A549 (cell line): ENCODE measurements at regions not wholly inside any gene's neighbourhood (a gene's known extent, or its start where the extent isn't known, plus 50 kb on each side); places are given as distances from the start of the nearest gene placed in this dataset.

Source experiments
- ATAC-seq, 2 experiments: fragments of 200-7000 bp in 1 of 2; fragments of >200 bp in 1 of 2; cut with Nextera tagmentation in 1 of 2; cut with Tn5 transposase in 1 of 2; 3 replicates each; pipeline versions ENCODE4 v1.8.0 to v1.9.1; 2018 to 2020; ENCODE audit warnings: mild to moderate bottlenecking in 1 of 2, moderate library complexity in 1 of 2
- CTCF ChIA-PET: fragments of 300-600 bp; sonication (Branson Sonifier 250); formaldehyde crosslinking; extraction: SDS; loops from one replicate; lab custom pipeline; 2021; ENCODE audit warnings: antibody characterized with exemption, inconsistent platforms; lab: Yijun Ruan, JAX
- POLR2A ChIA-PET: fragments of 350-600 bp; formaldehyde crosslinking; extraction: SDS; loops from one replicate; lab custom pipeline; 2021; ENCODE audit warnings: antibody characterized with exemption, inconsistent platforms; lab: Yijun Ruan, JAX
- DNase-seq, 2 experiments: peaks; one replicate each; pipeline versions ENCODE4 v3.0.0 to v3.0.0-alpha.2; 2011 to 2016; ENCODE audit warnings: low read depth in 1 of 2, low spot score in 1 of 2
- FAIRE-seq: peaks from 2 replicates; lab custom pipeline; 2011; peaks lifted over from hg19 to GRCh38; lab: Jason Lieb, UNC
- H3K27ac ChIP-seq, 2 experiments: fragments of >200 bp; sonication (Bioruptor Twin); formaldehyde crosslinking; 3 replicates each; pipeline ENCODE4 v1.5.1; 2016 to 2017
- H3K4me1 ChIP-seq: fragments of >200 bp; sonication (Bioruptor Twin); formaldehyde crosslinking; 3 replicates; pipeline ENCODE4 v1.6.1; 2016
- H3K4me2 ChIP-seq: fragments of >200 bp; sonication (Bioruptor Twin); formaldehyde crosslinking; 3 replicates; pipeline ENCODE4 v1.6.1; 2016
- H3K4me3 ChIP-seq: fragments of >200 bp; sonication (Bioruptor Twin); formaldehyde crosslinking; 3 replicates; pipeline ENCODE4 v1.5.1; 2016
- H3K9me3 ChIP-seq: fragments of >200 bp; sonication (Bioruptor Twin); formaldehyde crosslinking; 3 replicates; pipeline ENCODE4 v1.6.1; 2016
- BCL3 ChIP-seq: fragments of >200 bp; sonication (Bioruptor Twin); formaldehyde crosslinking; IDR thresholded peaks from 3 replicates; pipeline ENCODE4 v1.6.1; 2016
- CBX8 ChIP-seq: fragments of 200-600 bp; sonication (generic); IDR thresholded peaks from 2 replicates; pipeline ENCODE4 v1.6.1; 2016
- EHMT2 ChIP-seq: fragments of 200-600 bp; sonication (generic); IDR thresholded peaks from 2 replicates; pipeline ENCODE4 v1.6.1; 2016; ENCODE audit warnings: antibody characterized with exemption, low read depth, mild to moderate bottlenecking, moderate library complexity
- ESRRA ChIP-seq: fragments of 150-350 bp; IDR thresholded peaks from 2 replicates; pipeline ENCODE4 v1.6.1; 2014; ENCODE audit warnings: mild to moderate bottlenecking, low read length, borderline replicate concordance
- FOSB ChIP-seq: fragments of 250-450 bp; sonication (Bioruptor Pico); IDR thresholded peaks from 2 replicates; pipeline ENCODE4 v1.5.0; 2020; ENCODE audit warnings: mild to moderate bottlenecking, moderate library complexity
- HOXA7 ChIP-seq: fragments of 250-450 bp; sonication (Bioruptor Pico); IDR thresholded peaks from 2 replicates; pipeline ENCODE4 v1.5.0; 2020; ENCODE audit warnings: mild to moderate bottlenecking, moderate library complexity
- HOXB5 ChIP-seq: fragments of 250-450 bp; sonication (Bioruptor Pico); IDR thresholded peaks from 2 replicates; pipeline ENCODE4 v1.5.0; 2020; ENCODE audit warnings: mild to moderate bottlenecking, moderate library complexity
- JUN ChIP-seq, 2 experiments: fragments of >200 bp; sonication (Bioruptor Twin); formaldehyde crosslinking; IDR thresholded peaks; 2 replicates in 1 of 2; 3 replicates in 1 of 2; pipeline ENCODE4 v1.6.1; 2016 to 2017
- KDM1A ChIP-seq: fragments of 200-600 bp; sonication (generic); IDR thresholded peaks from 2 replicates; pipeline ENCODE4 v1.6.1; 2016; ENCODE audit warnings: low read depth, mild to moderate bottlenecking
- MAFK ChIP-seq: fragments of 450-650 bp; IDR thresholded peaks from 2 replicates; pipeline ENCODE4 v1.6.1; 2014; ENCODE audit not compliant: partially characterized antibody
- MAZ ChIP-seq: fragments of 150-350 bp; IDR thresholded peaks from 2 replicates; pipeline ENCODE4 v1.6.1; 2014; ENCODE audit warnings: antibody characterized with exemption, low read depth, low read length, borderline replicate concordance
- MYC ChIP-seq: IDR thresholded peaks from 2 replicates; pipeline ENCODE4 v1.6.1; 2012; ENCODE audit warnings: mild to moderate bottlenecking, inconsistent platforms, low read length, improper control_type of control experiment, borderline replicate concordance
- PHF8 ChIP-seq: fragments of 200-600 bp; sonication (generic); IDR thresholded peaks from 2 replicates; pipeline ENCODE4 v1.6.1; 2016; ENCODE audit warnings: low read depth, mild to moderate bottlenecking, antibody characterized with exemption, moderate library complexity, borderline replicate concordance
- POLR2A ChIP-seq: IDR thresholded peaks from 2 replicates; pipeline ENCODE4 v1.6.1; 2012; ENCODE audit warnings: mild to moderate bottlenecking, low read length
- REST ChIP-seq: fragments of 200-600 bp; sonication (generic); IDR thresholded peaks from 2 replicates; pipeline ENCODE4 v1.6.1; 2016; ENCODE audit warnings: antibody characterized with exemption, mild to moderate bottlenecking, moderate library complexity
- RFX5 ChIP-seq: fragments of 450-650 bp; IDR thresholded peaks from 2 replicates; pipeline ENCODE4 v1.7.1; 2014; ENCODE audit warnings: antibody characterized with exemption, mild to moderate bottlenecking, moderate library complexity
- SMC3 ChIP-seq: fragments of >200 bp; sonication (Bioruptor Twin); formaldehyde crosslinking; IDR thresholded peaks from 3 replicates; pipeline ENCODE4 v1.6.1; 2018; ENCODE audit warnings: inconsistent platforms
- SREBF2 ChIP-seq: fragments of 450-650 bp; IDR thresholded peaks from 2 replicates; pipeline ENCODE4 v1.6.1; 2014; ENCODE audit warnings: mild to moderate bottlenecking, moderate library complexity
- TP53 ChIP-seq: fragments of 250-450 bp; sonication (Bioruptor Pico); IDR thresholded peaks from 2 replicates; pipeline ENCODE4 v1.5.0; 2021; ENCODE audit warnings: mild to moderate bottlenecking, moderate library complexity
- ZC3H11A ChIP-seq: fragments of 450-650 bp; IDR thresholded peaks from 2 replicates; pipeline ENCODE4 v1.6.1; 2014; ENCODE audit warnings: antibody characterized with exemption, mild to moderate bottlenecking
- ZFP36 ChIP-seq: fragments of 450-650 bp; IDR thresholded peaks from 2 replicates; pipeline ENCODE4 v1.6.1; 2014; ENCODE audit warnings: borderline replicate concordance; ENCODE audit not compliant: partially characterized antibody
- ZNF302 ChIP-seq: fragments of 250-450 bp; sonication (Bioruptor Pico); IDR thresholded peaks from 2 replicates; pipeline ENCODE4 v1.9.0; 2021; ENCODE audit warnings: inconsistent platforms, mild to moderate bottlenecking, moderate library complexity
- WGBS: methylation state at CpG from one replicate; pipeline ENCODE4 v1.1.6; 2017; ENCODE audit errors: missing lambda C conversion rate; 5-methylcytosine and 5-hydroxymethylcytosine counted together

- POLR2A ChIA-PET = no interaction called here
- DNase-seq = peak in 1 of 2 experiments; percentile 1
Measured at GRCh38 chr4:75180790-75181776, 248.2 kb downstream of the PARM1 start.

GRCh38 chr4:75180217-75180616 lies 247.3 kb downstream of the PARM1 start:
- FAIRE-seq = no peak

More at GRCh38 chr4:75180790-75181776, 248.2 kb downstream of the PARM1 start:
- WGBS = 22% methylated on average over 9 of the region's 10 CpGs
- FAIRE-seq (no peak), ATAC-seq (no peak)
- Histone ChIP-seq H3K4me1 (no peaks in the 10 kb centered on the region), H3K27ac (0 out of 6 replicates have a peak overlapping the region, but pooled peaks of 1 of the 2 experiments have one; percentile 33), H3K4me3 (no peak overlapping the region), H3K9me3 (no peaks in the 10 kb centered on the region), H3K4me2 (peak overlapping the region; percentile 49)
- CTCF ChIA-PET = no interaction called here
- TF ChIP-seq FOSB (CRISPR knock-in tag) (no peak), CBX8 (no peak), MAZ (no peak), ZC3H11A (no peak), ZNF302 (no peak), SREBF2 (no peak), SMC3 (no peak)

GRCh38 chr4:75179510-75179909 lies 246.6 kb downstream of the PARM1 start:
- no peak overlapping the region for H3K4me3 ChIP-seq
- ATAC-seq (no peak), FAIRE-seq (no peak), DNase-seq (no peak)
- ChIA-PET CTCF (no interaction called here), POLR2A (no interaction called here)
- H3K9me3 ChIP-seq = no peaks in the 10 kb centered on the region
- H3K4me1 ChIP-seq = no peaks in the 10 kb centered on the region
- TF ChIP-seq HOXB5 (CRISPR knock-in tag) = no peak
- no peak for TF ChIP-seq MAZ
- H3K27ac ChIP-seq = no peak overlapping the region
- H3K4me2 ChIP-seq = no peak overlapping the region

More at GRCh38 chr4:75180217-75180616, 247.3 kb downstream of the PARM1 start:
- Histone ChIP-seq H3K27ac (no peak overlapping the region), H3K4me1 (no peaks in the 10 kb centered on the region), H3K4me2 (no peak overlapping the region), H3K4me3 (no peak overlapping the region), H3K9me3 (no peaks in the 10 kb centered on the region)
- TF ChIP-seq REST (no peak), ZC3H11A (no peak), TP53 (CRISPR knock-in tag) (no peak), EHMT2 (no peak)
- DNase-seq (no peak), ATAC-seq (no peak)
- CTCF ChIA-PET = no interaction called here
- POLR2A ChIA-PET = no interaction called here

- Histone ChIP-seq H3K4me3 (no peak overlapping the region), H3K27ac (no peak overlapping the region), H3K9me3 (no peaks in the 10 kb centered on the region), H3K4me1 (no peaks in the 10 kb centered on the region), H3K4me2 (no peak overlapping the region)
- no peak for TF ChIP-seq RFX5
- FAIRE-seq (no peak), ATAC-seq (no peak), DNase-seq (no peak)
- POLR2A ChIA-PET = no interaction called here
- CTCF ChIA-PET = no interaction called here
Measured at GRCh38 chr4:75172551-75172950, 239.6 kb downstream of the PARM1 start.

GRCh38 chr4:75169427-75169826 lies 236.5 kb downstream of the PARM1 start:
- WGBS = 31% methylated on average over 6 of the region's 6 CpGs
- H3K27ac ChIP-seq = no peak overlapping the region
- H3K4me2 ChIP-seq = no peak overlapping the region
- no peaks in the 10 kb centered on the region for H3K4me1 ChIP-seq
- ChIA-PET POLR2A (no interaction called here), CTCF (no interaction called here)
- no peaks in the 10 kb centered on the region for H3K9me3 ChIP-seq
- no peak for FAIRE-seq
- no peak for ATAC-seq
- no peak for DNase-seq
- TF ChIP-seq POLR2A (no peak), BCL3 (no peak), MYC (no peak), MAFK (no peak), JUN (IDR thresholded peaks at IDR 0.05) (no peak), ESRRA (no peak), KDM1A (no peak), PHF8 (no peak), HOXA7 (CRISPR knock-in tag) (no peak), ZFP36 (no peak)
- H3K4me3 ChIP-seq = no peak overlapping the region
